GF-D8 (cell line): ENCODE measurements at regions not wholly inside any gene's neighbourhood (a gene's known extent, or its start where the extent isn't known, plus 50 kb on each side); places are given as distances from the start of the nearest gene placed in this dataset.

Source experiments
- DNase-seq: peaks from one replicate; lab custom pipeline; 2025; lab: John Stamatoyannopoulos, UW

- no peak for DNase-seq
Measured at GRCh38 chr10:8893102-8893501, 838.6 kb downstream of the GATA3 start.

GRCh38 chr10:8894148-8894547 is 839.7 kb downstream of the GATA3 start:
- DNase-seq: no peak

DNA sequence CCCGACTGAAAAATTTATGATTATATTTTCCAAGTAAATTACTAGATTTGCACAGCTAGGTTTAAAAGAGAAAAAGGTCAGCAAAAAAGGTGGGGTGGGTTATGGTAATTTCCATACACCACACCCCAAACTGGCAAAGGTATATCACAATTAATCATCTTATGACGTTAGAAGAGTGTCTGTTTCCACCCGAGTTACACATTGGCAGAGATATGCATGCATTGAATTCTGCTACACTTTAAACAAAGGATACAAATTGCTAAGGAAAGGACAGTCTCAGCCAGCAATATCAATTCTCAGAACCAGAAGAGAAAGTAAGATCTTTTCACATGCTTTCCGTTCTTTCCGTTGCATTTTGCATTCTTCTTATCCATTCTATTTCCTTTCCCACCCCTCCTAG is 843.3 kb downstream of the GATA3 start:
- DNase-seq: no peak

DNA sequence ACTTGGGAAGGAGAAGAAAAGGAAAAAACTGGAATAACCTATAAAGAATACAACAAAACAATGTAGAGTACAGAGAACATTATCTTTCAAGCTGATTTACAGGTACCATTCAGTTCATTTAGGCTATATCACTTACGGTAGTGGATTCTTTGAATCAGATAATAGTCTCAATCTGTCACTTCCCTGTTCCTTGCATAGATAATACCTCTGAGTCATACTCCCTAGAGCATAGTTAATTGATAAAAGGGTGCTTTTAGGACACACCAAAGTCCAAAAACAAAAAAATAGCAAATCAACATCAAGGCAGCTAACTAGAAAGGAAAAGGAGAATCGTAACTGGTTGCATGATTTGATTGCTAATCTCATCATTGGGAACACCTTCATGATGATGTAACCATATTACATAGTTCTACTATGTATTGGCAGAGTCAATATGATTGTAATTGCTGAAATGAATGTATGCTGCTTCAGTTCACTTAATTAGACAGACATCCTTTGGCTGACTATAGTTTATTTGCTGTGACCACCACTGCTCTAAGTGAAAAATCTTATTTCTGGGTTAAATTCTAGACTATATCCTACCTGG is 844.4 kb downstream of the GATA3 start:
- no peak for DNase-seq

- no peak for DNase-seq
Measured at GRCh38 chr10:8902926-8903325, 848.4 kb downstream of the GATA3 start.

DNA sequence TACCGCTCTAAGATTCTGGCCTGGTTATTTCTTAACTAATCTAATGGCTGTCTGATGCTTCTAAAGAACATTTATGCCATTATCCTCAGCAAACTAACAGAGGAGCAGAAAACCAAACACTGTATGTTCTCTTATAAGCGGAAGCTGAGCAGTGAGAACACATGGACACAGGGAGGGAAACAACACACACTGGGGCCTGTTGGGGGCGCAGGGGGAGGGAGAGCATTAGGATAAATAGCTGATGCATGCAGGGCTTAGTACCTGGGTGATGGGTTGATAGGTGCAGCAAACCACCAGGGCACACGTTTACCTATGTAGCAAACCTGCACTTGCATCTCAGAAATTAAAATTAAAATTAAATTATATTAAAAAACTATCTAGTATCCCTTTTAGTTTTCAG is 853.5 kb downstream of the GATA3 start:
- DNase-seq: no peak

- no peak for DNase-seq
Measured at GRCh38 chr10:8910314-8910713, 855.8 kb downstream of the GATA3 start.

DNA sequence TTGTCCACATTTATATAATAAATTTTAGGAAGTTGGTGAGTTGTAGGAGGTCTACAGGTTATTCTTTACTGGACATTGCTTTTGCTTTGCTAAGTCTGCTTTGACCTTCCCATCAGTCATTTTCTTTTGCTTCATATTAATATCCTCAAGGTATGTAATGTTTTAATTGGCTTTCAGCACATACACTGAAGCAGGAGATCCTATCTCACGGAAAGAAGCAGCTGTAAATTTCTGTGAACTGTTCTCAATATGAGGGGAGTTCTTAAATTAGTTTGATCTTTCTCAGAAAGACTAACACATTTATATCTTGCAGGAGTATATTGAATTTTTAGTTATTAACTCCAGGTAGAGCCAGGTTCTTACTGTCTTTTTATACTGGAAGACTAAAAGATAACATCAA is 856.5 kb downstream of the GATA3 start:
- DNase-seq: no peak

- DNase-seq: no peak
Measured at GRCh38 chr10:8912108-8912507, 857.6 kb downstream of the GATA3 start.

DNA sequence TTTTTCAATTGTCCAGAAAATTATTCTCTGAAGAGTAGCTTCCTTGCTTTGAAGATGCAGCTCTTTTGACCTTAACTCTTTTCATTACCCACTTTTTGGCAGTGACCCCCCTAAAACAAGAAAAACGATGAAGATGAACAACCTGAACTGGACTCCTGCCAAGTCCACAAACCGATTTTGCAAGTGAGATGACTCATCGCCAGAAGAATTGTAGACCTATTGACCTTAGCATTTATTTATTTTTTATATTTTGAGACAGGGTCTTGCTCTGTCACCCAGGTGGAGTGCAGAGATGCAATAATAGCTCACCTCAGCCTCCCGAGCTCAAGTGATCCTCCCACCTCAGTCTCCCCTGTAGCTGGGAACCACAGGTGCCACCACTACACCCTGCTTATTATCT is 859.2 kb downstream of the GATA3 start:
- DNase-seq: no peak

GRCh38 chr10:8919280-8919679 is 864.8 kb downstream of the GATA3 start:
- DNase-seq: no peak

DNA sequence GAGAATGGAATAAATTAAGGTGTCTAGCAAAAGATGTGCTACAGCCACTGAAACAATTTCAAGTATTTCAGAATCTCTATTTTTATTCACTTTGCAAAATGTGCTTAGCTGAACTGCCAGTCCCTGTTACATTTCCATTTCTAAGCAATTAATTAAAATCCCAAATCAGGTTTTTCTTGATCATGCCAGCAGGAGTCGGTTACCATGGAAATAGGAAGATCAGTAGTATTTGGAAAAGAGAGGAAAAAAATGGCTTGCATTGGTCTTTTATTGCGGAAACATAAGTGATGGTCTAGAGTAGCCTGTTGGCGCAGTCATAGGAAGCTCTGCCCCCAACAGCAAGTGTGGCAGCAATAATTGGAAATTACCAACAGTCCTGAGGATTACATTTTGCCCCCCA is 867.1 kb downstream of the GATA3 start:
- DNase-seq: no peak

GRCh38 chr10:8923096-8923495 is 868.6 kb downstream of the GATA3 start:
- DNase-seq: no peak

GRCh38 chr10:8927705-8928104 is 873.2 kb downstream of the GATA3 start:
- DNase-seq: no peak

GRCh38 chr10:8946451-8946850 is 892.0 kb downstream of the GATA3 start:
- DNase-seq: no peak

GRCh38 chr10:8950978-8951377 is 896.5 kb downstream of the GATA3 start:
- no peak for DNase-seq

- DNase-seq: no peak
Measured at GRCh38 chr10:8951440-8952089, 897.1 kb downstream of the GATA3 start.

GRCh38 chr10:8956400-8956799 is 901.9 kb downstream of the GATA3 start:
- DNase-seq: no peak

DNA sequence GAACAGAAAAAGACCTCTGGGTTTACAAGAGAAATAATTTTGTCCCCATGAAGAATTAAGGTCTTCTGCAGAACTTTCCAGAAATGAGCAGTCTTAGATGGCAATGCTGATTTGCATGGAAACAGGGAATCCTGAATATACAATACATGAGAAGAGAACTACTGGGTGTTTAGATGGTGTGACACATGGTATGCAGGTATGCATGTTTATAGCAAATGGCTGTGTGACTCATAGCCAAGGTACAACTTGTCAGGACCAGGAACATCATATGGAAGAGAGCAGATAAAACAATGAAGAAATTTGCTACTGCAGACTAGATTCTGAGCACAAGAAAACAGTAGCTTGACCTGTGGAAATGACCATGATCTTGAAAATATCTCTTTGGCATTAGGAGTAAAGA is 907.8 kb downstream of the GATA3 start:
- no peak for DNase-seq

DNA sequence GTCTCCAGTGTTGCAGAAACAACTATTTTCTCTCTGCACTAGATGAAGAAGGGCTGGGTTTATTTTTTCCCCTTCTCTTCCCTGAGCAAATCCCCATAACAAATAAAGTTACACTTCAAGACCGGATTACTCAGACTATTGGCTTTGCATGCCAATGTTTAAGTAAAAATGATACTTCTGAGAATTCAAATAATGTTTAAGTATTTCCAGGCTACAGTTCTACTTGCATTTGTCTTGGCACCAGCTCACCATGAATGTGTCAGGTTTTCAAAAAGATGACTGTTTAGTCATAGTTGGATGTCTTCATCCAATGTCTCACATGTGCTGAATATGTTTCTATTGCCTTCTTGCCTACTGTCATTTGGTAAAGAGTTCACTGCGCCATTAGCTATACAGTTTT is 912.6 kb downstream of the GATA3 start:
- no peak for DNase-seq

- no peak for DNase-seq
Measured at GRCh38 chr10:8969853-8970252, 915.4 kb downstream of the GATA3 start.

DNA sequence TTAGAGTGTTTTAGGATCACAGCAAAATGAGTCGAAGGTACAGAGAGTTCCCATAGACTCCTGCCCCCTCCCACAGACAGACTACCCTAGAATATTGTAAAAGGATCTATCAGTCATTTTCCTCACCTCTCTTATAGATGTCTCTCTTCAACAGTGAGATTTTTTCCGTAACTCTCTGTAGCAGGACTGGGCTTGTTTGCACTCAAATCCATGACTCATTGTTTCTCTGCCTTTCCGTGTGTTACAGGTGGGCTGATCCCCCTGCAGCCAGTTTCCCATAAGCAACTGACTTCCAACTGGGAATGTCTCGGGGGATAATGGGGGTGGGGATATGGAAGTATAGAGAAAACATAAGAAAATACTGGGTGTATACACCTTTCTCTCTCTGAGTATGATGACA is 921.0 kb downstream of the GATA3 start:
- no peak for DNase-seq

DNA sequence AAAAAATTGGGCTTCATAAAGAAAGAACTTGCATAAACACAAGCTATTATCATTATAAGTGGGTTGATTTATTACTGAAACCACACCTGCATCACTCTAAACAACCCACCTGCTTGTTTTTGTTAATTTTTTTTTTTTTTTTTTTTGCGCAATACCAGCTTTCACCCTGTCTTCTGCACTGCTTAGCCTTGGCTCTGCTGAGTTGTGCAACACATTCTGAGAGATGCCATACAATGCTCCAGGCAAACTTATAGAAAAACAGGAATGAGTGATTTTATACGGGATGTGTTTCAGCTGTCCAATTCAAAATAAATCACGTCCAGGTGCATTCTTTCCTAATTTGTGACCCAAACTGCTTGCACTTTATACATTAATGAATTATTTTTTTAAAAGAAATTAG is 923.6 kb downstream of the GATA3 start:
- no peak for DNase-seq

DNA sequence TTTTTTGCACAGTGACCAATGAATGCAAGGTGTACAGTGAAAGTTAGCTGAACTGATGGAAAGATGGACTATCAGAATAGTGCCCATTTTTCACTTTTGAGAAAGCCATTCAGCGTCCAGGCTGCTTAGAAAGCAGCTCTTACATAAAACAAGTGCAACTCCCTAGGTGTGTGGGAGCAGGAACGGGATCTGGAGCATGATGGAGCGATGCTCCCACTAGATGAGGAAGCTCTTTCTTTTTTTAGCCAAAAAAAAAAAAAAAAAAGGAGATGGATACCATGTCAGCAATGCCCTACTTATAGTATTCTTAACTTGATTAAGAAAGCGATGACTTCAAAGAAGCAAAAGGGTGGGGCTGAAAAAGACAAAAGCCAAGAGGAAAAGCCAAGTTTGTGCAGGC is 925.5 kb downstream of the GATA3 start:
- no peak for DNase-seq
